HepG2 (cell line): ENCODE measurements at regions not wholly inside any gene's neighbourhood (a gene's known extent, or its start where the extent isn't known, plus 50 kb on each side); places are given as distances from the start of the nearest gene placed in this dataset.

ENCODE experiments used
- ATAC-seq: fragments of 200-7000 bp; cut with Tn5 transposase; 3 replicates; pipeline ENCODE4 v1.9.1; 2020; ENCODE audit warnings: mild to moderate bottlenecking, moderate library complexity
- BruUV-seq: library from RNA; stranded (reverse); fragments of 400-500 nt; replicated peaks from 2 replicates; lab custom pipeline; 2021; lab: Mats Ljungman, UMichigan
- CTCF ChIA-PET: fragments of 300-600 bp; formaldehyde crosslinking; extraction: SDS; loops from one replicate; lab custom pipeline; 2021; ENCODE audit warnings: low total read pairs, inconsistent platforms, low intra/inter-chr PET ratio; lab: Yijun Ruan, JAX
- POLR2A ChIA-PET: fragments of 350-600 bp; sonication (Branson Sonifier 250); formaldehyde crosslinking; loops from one replicate; lab custom pipeline; 2020; ENCODE audit warnings: antibody characterized with exemption, inconsistent platforms; lab: Yijun Ruan, JAX
- DNase-seq: peaks from one replicate; pipeline ENCODE4 v3.0.0-alpha.2; 2015; ENCODE audit warnings: low spot score
- FAIRE-seq: peaks from 3 replicates; lab custom pipeline; 2011; peaks lifted over from hg19 to GRCh38; lab: Jason Lieb, UNC
- H2AFZ ChIP-seq: one replicate; pipeline ENCODE4 v1.6.1; 2011; ENCODE audit warnings: low read length, inconsistent platforms
- H3K27ac ChIP-seq: fragments of 300-600 bp; 3 replicates; pipeline ENCODE4 v1.8.0; 2011; ENCODE audit warnings: mixed run types, mild to moderate bottlenecking, mixed read lengths, low read length, inconsistent platforms; ENCODE audit not compliant: insufficient read depth; ENCODE audit errors: extremely low read length
- H3K27me3 ChIP-seq, 2 experiments: fragments of 200-600 bp in 1 of 2; 2 replicates in 1 of 2; 3 replicates in 1 of 2; pipeline versions ENCODE4 v1.6.0 to v1.8.0; 2011; ENCODE audit warnings: low read length in 2 of 2, mild to moderate bottlenecking in 2 of 2, moderate library complexity in 2 of 2, inconsistent platforms in 1 of 2; ENCODE audit not compliant: insufficient read depth in 2 of 2, control insufficient read depth in 1 of 2
- H3K36me3 ChIP-seq, 2 experiments: fragments of 200-600 bp in 1 of 2; replicated peaks in 1 of 2; 2 replicates in 1 of 2; 3 replicates in 1 of 2; pipeline versions ENCODE4 v1.5.1 to v1.8.0; 2011; ENCODE audit warnings: low read length in 2 of 2, inconsistent platforms in 1 of 2; ENCODE audit not compliant: insufficient read depth in 2 of 2, control insufficient read depth in 1 of 2
- H3K4me1 ChIP-seq: 2 replicates; pipeline ENCODE4 v1.5.1; 2012; ENCODE audit warnings: low read length, inconsistent platforms; ENCODE audit not compliant: insufficient read depth
- H3K4me2 ChIP-seq: 2 replicates; pipeline ENCODE4 v1.6.0; 2011; ENCODE audit warnings: low read depth, low read length, inconsistent platforms
- H3K4me3 ChIP-seq, 3 experiments: fragments of 200-600 bp in 1 of 3; sonication (generic), shearing (Covaris generic) in 1 of 3; replicated peaks in 1 of 3; 2 replicates each; pipeline ENCODE4 v1.5.1; 2011 to 2016; ENCODE audit warnings: low read length in 3 of 3, inconsistent platforms in 2 of 3, low read depth in 2 of 3, mild to moderate bottlenecking in 2 of 3, control low read depth in 1 of 3, mixed read lengths in 1 of 3; ENCODE audit not compliant: insufficient read depth in 1 of 3
- H3K79me2 ChIP-seq: one replicate; pipeline ENCODE4 v1.6.1; 2011; ENCODE audit warnings: low read length, inconsistent platforms; ENCODE audit not compliant: insufficient read depth
- H3K9ac ChIP-seq: 2 replicates; pipeline ENCODE4 v1.6.0; 2011; ENCODE audit warnings: mild to moderate bottlenecking, low read depth, low read length, inconsistent platforms; ENCODE audit not compliant: insufficient read depth
- H3K9me3 ChIP-seq: 2 replicates; pipeline ENCODE4 v1.5.1; 2012; ENCODE audit warnings: mild to moderate bottlenecking, low read length
- H4K20me1 ChIP-seq: 2 replicates; pipeline ENCODE4 v1.6.0; 2011; ENCODE audit warnings: inconsistent platforms, mild to moderate bottlenecking, low read length, moderate library complexity; ENCODE audit not compliant: insufficient read depth
- FOXK2 ChIP-seq: fragments of 450-650 bp; IDR thresholded peaks from 2 replicates; pipeline ENCODE4 v1.6.1; 2016
- GTF2F1 ChIP-seq: fragments of 150-350 bp; IDR thresholded peaks from 2 replicates; pipeline ENCODE4 v1.6.1; 2014; ENCODE audit warnings: low read length
- HOXD1 ChIP-seq: sonication (generic); formaldehyde crosslinking; IDR thresholded peaks from 2 replicates; pipeline ENCODE4 v1.5.0; 2020; ENCODE audit warnings: missing genetic modification reagents
- KDM2A ChIP-seq: sonication (generic); formaldehyde crosslinking; IDR thresholded peaks from 2 replicates; pipeline ENCODE4 v1.4.0; 2020; ENCODE audit warnings: low read depth, missing genetic modification reagents, borderline replicate concordance
- MLXIP ChIP-seq: sonication (generic); formaldehyde crosslinking; IDR thresholded peaks from 2 replicates; pipeline ENCODE4 v1.9.0; 2021; ENCODE audit warnings: missing genetic modification reagents, borderline replicate concordance
- TRAFD1 ChIP-seq: sonication (generic); formaldehyde crosslinking; IDR thresholded peaks from 2 replicates; pipeline ENCODE4 v1.5.1; 2020; ENCODE audit warnings: missing genetic modification reagents, mild to moderate bottlenecking, borderline replicate concordance
- ZBTB39 ChIP-seq: sonication (generic); formaldehyde crosslinking; IDR thresholded peaks from 2 replicates; pipeline ENCODE4 v1.5.0; 2020; ENCODE audit warnings: missing genetic modification reagents
- ZNF235 ChIP-seq: sonication (generic); formaldehyde crosslinking; IDR thresholded peaks from 2 replicates; pipeline ENCODE4 v1.8.1; 2023; ENCODE audit warnings: mild to moderate bottlenecking, missing genetic modification reagents, borderline replicate concordance
- ZNF75D ChIP-seq: sonication (generic); formaldehyde crosslinking; IDR thresholded peaks from 2 replicates; pipeline ENCODE4 v1.8.1; 2023; ENCODE audit warnings: missing genetic modification reagents, mild to moderate bottlenecking, borderline replicate concordance
- WGBS: methylation state at CpG from one replicate; pipeline ENCODE4 v1.1.6; 2017; ENCODE audit warnings: low lambda C conversion rate; 5-methylcytosine and 5-hydroxymethylcytosine counted together
- in situ Hi-C: cut with HindIII; loops from 2 replicates; pipeline ENCODE4 v1.10.0; 2017; ENCODE audit warnings: low pct_unique_long_range_greater_than_20kb; ENCODE audit not compliant: extremely low pct_ligation_motif_present
- intact Hi-C: fragments of 100-400 bp; cut with micrococcal nuclease; formaldehyde crosslinking; loops from one replicate; pipeline ENCODE4 v1.10.0; 2022; ENCODE audit not compliant: unreplicated experiment

GRCh38 chr15:69524296-69524695, 71.7 kb downstream of the RPLP1 start:
- CTCF ChIA-PET, result no interaction called here
- no TSS peak for BruUV-seq
- Histone ChIP-seq H4K20me1 (peaks cover 12% of the 10 kb centered on the region; the same call in 1 of the 2 replicates), H3K4me3 (no peak overlapping the region), H3K9ac (no peak overlapping the region), H3K9me3 (no peaks in the 10 kb centered on the region), H3K79me2 (no peaks in the 10 kb centered on the region), H3K4me2 (no peak overlapping the region), H3K36me3 (no peaks in the 10 kb centered on the region), H3K4me1 (no peaks in the 10 kb centered on the region), H2AFZ (no peak overlapping the region), H3K27me3 (peaks cover 9 to 74% of the 10 kb centered on the region in 2 experiments), H3K27ac (no peak overlapping the region)
- FAIRE-seq (no peak), DNase-seq (no peak), ATAC-seq (no peak)
- in situ Hi-C loops, result no loop called here
- WGBS, result 0% methylated on average over 4 of the region's 6 CpGs
- intact Hi-C loops, result no loop called here
- POLR2A ChIA-PET, result no interaction called here
- TF ChIP-seq GTF2F1 (no peak), ZNF75D (CRISPR knock-in tag) (no peak), HOXD1 (CRISPR knock-in tag) (no peak), KDM2A (CRISPR knock-in tag) (no peak), ZBTB39 (CRISPR knock-in tag) (no peak), TRAFD1 (CRISPR knock-in tag) (no peak), FOXK2 (no peak), ZNF235 (CRISPR knock-in tag) (no peak), MLXIP (CRISPR knock-in tag) (no peak)
